HG03175 (cell line): ENCODE measurements at regions not wholly inside any gene's neighbourhood (a gene's known extent, or its start where the extent isn't known, plus 50 kb on each side); places are given as distances from the start of the nearest gene placed in this dataset.
"Not testable (repeated sequence)": the region's sequence is repeated elsewhere in the genome, so short reads cannot be mapped to it uniquely, and the experiment has no call there.

Experiments used
- ATAC-seq: cut with Tn5 transposase; IDR thresholded peaks from one replicate; pipeline ENCODE4 v1.9.1; 2021; ENCODE audit warnings: mild to moderate bottlenecking, moderate library complexity; ENCODE audit not compliant: unreplicated experiment

DNA sequence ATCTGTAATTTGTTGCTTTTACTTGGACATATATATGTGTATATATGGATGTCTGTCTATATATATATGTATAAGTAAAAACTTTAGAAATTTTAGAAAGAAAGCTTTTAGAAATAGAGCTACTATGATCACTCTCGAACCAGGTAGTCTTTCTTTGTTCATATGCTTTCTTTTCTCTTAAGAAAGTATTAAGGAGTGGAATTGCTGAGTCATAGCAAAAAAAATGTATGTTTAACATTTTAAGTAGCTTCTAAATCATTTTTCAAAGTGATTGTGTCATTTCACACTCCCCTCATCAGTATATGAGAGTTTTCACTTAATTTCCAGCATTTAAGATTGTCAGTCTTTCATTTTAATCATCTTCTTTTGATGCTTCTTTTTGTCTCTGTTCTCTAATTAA lies 447.9 kb upstream of the TECRL start:
- no peak for ATAC-seq

DNA sequence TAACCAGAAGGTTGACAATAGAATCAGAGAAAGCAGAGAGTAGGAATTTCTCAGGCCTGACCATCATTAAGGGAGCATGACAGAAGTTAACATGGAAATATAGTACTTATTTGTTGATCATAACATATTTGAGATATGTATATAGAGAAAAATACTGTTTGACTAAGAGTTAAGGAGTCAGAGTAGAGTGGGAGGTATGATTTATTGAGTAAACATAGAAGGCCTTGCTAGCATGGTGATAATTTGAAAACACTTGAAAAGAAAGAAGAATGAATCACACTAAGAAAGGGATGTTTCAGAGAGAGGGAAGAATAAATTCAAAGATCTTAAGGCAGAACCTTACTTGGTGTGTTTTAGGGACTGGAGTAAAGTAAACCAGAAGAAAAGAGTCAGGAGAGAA lies 437.2 kb upstream of the TECRL start:
- no peak for ATAC-seq

DNA sequence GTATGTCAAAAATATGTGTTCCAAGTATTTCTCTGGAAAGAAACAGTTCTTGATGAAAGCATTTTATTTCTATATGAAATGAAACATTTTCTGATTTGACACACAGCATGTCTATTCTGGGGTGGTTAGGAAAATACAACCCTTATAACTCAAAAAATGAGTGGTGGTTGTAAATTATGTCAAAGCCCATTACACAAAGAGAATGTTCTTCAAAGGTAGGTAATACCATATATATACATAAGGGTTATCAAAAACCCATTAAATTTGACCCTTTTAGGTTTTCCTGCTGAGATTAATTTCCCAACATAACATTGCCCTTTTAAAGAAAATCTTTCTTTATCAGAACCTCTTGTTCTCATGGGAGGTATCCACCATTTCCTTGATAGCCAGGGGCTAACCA lies 420.5 kb upstream of the TECRL start:
- ATAC-seq: no peak

DNA sequence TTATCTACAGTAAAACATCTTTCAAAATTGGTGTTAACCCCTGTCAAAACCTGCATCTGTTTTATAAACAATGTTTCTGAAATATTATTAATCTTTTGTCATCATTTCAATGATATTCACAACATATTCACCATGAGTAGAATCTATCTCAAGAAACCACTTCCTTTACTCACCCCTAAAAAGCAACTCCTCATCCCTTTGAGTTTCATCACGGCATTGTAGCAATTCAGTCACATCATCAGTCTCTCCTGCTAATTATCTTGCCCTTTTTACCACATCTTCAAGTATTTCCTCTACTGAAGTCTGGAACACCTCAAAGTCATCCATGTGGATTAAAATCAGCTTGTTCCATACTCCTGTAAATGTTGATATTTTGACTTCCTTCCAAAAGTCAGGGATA lies 415.3 kb upstream of the TECRL start:
- no peak for ATAC-seq

DNA sequence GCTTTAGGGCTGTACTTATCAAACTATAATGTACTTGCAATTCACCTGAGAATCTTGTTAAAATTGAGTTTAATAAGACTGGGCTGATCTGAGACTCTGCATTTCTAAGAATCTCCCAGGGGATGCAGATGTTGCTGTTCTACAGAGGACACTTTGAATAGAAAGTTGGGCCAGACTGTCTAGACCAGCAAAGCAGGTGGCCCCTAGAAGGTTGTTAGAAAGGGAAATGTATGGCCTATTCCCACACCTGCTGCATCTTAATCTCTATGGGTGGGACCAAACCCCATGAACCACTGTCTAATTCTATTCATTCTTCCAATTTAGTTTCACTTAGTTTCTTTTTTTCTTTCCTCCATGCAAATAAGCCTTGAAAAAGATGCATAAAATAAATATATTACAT lies 413.2 kb upstream of the TECRL start:
- ATAC-seq: no peak

DNA sequence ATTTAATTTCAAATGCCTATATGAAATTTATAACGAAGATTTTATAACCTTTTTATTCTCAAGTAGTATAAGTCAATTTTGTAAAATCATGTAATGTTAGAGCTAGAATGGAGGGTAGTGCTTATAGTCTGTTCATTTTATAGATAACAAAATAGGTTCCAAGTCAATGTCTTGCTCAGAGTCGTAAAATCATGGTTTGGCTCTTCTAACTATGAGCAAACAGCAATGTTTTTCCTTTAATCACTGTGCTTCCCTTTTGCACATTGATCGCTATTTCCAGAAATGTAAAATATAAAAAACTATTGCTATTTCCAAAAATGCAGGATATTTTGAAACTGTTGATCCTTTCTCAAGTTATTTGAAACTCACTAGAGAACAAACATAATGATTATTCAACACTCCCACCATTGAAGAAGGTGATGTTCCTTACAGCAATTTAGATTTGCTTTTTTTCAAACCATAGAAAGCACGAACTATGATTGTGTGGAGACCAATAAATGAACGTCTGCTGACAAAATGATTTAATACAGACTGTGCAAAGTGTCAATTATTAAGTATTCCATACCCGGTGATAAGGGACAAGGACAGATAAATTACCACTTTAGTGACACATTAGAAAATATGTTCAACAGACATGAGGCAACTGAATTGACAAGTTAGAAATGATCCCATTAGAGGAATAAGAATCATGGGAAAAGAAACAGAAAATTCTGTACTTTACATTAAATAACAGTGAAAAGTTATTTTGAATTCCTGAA lies 412.1 kb upstream of the TECRL start:
- ATAC-seq: no peak

DNA sequence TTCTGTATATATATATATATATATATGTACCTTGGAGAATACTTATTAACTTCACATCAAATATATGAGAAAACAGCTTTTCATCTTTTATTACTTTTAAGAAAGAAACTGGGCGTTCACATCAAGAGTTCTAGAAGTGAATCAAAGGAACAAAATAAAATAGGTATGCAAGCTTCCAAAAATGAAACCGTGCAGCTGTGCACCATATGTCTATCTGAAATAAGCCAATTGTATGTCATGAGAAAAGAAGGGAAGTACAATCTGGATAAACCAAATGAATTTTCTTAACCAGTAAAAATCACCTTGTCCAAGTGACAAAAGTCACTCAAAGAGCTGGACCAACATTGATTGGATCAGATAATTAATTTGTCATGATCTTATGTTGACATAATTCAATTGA lies 405.4 kb upstream of the TECRL start:
- ATAC-seq: no peak

DNA sequence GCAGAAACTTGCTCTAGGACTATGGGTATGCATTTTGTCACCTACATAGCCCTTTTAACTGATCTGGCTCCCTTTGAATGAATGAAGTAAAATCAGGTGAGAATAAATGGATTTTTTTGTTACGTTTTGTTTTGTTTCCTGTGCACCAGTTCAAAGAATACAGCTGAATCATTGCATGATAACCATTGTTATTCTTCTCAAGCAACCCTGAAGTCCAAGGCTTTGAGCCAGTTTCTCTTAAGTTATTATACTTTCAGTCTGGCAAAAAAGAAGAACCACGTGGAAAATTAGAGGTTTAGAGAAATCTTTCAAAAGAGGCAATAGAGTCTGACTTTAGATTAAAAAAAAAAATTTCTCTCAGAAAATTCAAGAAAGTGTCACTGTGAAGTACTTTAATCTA lies 398.6 kb upstream of the TECRL start:
- ATAC-seq: no peak

DNA sequence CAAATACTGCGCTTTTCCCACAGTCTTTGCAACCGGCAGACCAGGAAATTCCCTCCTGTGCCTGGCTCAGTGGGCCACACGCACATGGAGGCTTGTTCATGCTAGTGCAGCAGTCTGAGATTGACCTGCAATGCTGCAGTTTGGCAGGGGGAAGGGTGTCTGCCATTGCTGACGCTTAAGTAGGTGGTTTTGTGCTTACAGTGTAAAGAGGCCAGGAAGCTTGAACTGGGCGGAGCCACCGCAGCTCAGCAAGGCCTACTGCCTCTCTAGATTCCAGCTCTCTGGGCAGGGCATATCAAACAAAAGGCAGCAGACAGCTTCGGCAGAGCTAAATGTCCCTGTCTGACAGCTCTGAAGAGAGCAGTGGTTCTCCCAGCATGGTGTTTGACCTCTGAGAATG lies 390.5 kb upstream of the TECRL start:
- ATAC-seq: no peak

DNA sequence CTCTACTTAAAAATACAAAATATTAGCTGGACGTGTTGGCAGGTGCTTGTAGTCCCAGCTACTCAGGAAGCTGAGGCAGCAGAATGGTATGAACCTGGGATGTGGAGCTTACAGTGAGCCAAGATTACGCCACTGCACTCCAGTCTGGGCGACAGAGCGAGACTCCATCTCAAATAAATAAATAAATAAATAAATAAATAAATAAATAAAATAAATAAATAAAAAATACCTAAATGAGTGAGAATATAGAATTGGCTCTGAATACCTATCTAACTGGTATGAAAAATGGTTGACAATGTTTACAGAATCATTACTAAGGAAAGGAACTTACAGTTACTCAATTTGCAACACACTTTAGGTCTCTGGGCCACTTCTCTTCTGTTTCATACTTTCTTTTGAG lies 389.6 kb upstream of the TECRL start:
- not testable (repeated sequence) for ATAC-seq

DNA sequence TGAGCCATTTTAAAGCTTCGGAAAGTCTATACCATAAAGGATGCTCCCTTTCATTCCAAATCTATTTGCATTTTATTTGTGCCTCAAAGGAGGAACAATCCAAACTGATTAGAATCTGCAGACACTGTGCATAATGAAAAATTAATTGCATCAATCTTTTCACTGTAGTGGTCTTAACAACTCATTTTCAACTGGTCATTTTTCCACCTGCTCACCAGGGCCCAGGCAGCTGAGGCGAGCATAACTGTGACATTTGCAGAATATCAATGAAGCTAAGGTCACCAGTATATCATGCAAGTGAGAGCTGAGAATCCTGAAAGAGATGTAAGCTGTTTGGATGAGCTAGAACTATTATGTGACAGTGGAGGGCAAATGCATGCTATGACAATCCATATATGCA lies 387.3 kb upstream of the TECRL start:
- no peak for ATAC-seq

DNA sequence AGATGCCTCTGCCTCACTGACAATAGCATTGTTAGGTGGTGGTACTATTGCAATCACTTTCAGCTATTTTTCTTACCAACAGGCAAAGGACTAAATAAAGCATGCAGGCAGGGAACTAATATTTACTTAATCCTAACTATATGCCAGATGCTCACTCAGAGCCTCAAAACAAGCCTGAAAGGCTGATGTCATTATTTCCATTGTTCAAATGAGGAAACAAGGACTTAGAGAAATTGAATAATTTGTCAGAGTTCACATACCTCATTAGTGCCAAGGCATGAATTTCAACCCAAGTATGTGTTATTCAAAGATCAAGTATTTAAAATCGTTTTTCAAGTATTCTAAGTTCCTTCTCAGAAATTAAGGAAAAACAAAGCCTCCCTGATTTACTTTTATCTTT lies 374.9 kb upstream of the TECRL start:
- no peak for ATAC-seq

DNA sequence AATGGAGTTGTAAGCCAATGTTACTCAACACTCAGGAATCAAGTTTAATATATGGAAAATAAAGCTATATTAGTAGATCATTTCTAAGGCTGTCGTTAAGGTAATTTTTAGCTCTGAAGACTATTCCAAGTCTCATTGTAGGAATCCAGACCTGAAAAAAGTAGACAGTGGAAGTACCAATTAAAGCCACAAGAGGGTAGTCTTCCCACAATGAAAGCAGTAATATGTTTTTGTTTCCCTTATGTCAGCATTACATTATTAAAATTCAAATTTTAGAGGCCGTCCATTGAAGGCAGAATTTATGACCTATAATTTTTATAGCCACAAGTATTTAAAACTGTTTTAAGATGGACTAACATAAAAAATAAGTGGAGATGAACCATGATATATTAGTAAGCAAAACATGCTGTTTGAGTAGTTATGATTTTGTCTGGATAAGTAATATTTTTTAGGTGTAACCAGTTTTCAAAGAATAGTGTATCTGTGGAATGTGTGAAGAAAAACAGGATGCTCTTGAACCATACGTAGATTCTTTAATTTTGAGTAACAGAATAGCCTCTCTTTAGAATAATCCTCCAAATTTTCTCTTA lies 372.6 kb upstream of the TECRL start:
- ATAC-seq: peak; percentile 63

DNA sequence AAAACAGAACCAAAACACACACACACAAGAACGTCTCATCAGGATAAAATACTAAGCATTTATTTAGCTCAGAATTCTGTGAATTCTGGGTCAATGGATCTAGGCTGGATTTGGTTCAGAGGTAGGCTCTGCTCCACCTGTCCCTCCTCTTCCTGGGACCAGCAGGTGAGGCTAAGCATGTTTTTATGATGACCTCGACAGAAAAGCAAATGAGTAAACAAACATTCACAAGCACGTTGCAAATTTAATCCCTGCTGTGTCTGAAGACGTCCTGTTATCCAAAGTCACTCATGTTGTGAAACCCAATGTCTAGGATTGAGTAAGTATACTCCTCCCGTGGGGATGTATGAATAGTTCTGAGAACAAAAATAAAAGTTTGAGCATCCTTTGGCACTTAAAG lies 371.4 kb upstream of the TECRL start:
- ATAC-seq: no peak

DNA sequence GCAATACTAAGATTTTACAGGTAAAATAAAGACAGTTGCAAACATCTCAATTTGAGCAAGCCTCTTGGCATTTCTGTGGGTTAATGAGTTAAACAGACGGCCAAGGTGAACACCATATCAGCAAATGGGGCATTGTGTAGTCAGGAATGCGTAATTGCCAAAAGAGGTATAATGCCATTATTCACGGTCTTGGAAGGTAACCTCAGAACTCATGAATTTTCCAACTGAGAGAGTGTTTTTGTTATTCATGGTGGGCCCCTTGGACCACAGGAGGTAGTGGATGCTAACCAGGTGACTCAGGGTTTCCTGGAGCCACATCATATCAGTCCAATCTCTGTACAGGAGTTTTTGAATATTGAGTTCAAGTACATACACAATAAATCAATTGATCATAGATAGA lies 368.0 kb upstream of the TECRL start:
- no peak for ATAC-seq

DNA sequence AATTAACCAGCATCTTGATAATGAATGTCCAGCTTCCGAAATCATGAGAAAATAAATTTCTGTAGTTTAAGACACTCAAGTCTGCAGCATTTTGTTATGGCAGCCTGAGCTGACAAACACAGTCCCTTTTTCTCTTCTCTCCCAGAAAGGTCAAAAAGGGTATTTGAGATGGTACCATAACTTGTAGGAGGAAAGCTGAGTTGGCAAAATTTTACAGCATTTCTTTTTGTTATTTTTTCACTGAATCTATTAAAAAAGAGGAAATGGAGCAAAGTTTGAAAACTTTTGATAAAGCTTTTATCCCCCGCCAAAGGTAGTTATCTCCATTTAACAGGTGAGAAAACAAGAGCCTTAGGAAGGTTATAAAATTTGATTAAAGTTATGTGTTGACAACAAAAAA lies 367.6 kb upstream of the TECRL start:
- ATAC-seq: no peak

DNA sequence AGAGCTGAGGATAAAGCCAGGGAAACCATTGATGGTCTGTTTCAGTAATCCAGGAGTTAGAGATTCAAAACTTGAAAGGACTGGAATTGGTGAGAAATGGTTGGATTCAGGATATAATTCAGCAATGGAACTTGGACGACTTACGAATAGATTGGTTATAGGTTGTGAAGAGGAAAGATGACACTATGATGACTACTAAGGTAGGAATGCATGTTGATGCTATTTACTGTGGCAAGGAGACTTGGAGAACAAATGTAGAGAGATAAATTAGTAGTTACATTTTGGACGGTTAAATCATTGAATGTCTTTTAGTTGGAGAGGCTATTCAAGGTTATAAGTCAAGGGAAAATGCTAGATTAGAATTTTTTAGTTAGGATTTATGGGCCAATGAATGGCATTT lies 365.4 kb upstream of the TECRL start:
- no peak for ATAC-seq

DNA sequence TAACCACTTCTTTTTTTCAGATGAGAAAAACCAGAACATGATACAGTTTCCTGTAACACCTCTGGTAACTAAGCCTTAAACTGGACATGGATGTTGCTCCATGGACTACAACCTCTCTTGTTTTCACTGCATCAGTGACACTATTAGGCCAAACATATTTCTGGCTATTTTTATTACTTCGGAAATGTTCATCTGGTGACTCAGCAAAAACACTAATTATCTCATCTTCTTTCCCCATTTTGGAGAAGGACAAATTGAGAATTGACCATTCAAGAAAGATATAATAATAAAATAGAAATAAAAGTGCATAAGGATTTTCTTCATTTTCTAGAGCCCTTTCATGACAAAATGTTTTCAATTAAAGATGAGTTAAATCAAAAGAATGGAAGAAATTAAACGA lies 361.9 kb upstream of the TECRL start:
- no peak for ATAC-seq

DNA sequence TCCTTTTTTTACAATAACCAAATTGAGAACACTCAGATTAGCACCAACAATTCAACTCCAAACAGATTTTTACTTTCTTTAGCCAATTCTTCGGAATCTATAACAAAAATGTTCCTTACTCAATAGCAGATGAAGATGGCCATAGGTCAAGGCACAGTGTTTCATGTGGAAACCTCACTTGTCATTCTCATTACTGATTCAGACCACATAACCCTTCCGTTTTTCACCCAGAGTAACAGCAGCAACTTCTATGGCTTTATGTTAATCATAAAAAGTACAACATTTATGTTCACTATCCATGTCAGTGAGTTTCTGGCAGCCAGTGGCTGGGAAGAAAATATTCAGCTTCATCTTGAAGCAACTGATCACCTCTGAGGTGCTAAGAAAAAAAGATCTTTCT lies 358.3 kb upstream of the TECRL start:
- ATAC-seq: no peak

DNA sequence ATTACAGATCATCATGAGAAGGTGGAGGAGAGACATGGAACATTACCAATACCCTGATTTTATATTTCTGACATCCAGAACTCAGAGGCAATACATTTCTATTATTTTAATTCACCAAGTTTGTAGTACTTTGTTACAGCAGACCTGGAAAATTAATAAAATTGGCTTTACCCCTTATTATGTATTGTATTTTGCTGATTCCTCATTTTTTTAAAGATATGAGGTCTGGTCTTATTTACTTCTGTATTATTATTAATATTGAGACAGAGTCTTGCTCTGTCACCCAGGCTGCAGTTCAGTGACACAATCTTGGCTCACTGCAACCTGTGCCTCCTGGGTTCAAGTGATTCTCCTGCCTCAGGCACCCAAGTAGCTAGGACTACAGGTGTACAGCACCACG lies 357.3 kb upstream of the TECRL start:
- no peak for ATAC-seq

DNA sequence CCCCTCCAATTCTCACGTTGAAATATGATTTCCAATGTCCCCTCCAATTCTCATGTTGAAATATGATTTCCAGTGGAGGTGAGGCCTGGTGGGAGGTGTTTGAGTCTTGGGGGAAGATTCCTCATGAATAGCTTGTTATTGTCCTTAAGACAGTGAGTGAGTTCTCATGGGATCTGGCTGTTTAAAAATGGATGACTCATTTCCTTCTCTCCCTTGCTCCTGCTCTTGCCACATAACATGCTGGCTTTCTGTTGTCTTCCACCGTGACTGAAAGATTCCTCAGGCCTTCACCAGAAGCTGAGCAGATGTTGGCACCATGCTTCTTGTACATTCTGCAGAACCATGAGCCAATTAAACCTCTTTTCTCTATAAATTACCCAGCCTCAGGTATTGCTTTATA lies 346.8 kb upstream of the TECRL start:
- no peak for ATAC-seq

DNA sequence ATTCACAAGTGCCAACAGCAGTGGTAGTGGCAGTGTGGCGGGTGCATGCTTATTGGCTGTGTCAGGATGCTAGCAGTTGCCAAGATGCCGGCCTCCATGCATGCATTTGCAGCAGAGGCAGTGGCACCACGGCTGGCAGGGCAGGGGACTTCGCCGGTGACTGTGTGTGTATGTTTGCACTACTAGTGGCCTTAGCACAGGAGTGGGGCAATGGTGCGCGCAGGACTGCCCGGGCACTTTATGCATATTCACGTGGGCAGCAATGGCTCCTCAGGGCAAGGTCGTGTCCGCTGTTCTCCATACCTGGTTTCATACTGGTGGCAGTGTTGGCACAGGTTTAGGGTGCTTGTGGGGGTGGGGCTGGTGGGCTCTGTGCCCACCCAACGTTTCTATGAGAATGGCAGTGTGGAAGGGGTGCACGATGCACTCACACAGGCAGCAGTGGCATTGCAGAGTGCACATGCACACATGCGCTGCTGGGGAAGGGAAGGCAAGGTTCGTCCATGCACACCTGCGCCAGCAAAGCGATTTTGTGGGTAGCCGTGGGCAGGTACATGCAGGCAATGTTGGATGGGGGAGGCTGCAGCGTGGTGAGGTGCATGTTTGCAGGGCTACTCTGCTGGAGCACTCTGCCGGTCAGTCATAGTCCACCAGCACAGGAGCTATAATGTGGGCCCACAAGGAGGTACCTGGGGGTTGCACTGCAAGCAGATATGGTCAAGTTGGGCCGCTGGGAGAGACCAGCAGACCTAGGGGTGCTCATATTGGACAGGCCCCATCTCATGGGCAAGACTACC lies 338.9 kb upstream of the TECRL start:
- no peak for ATAC-seq
